Right renal pelvis (tissue), 4 donors: ENCODE measurements at regions not wholly inside any gene's neighbourhood (a gene's known extent, or its start where the extent isn't known, plus 50 kb on each side); places are given as distances from the start of the nearest gene placed in this dataset.
"Not testable (repeated sequence)": the region's sequence is repeated elsewhere in the genome, so short reads cannot be mapped to it uniquely, and the experiment has no call there.

Source experiments
- DNase-seq, 4 donors: peaks; one replicate each; pipeline ENCODE4 v3.0.0-alpha.2; 2013; ENCODE audit warnings: low read depth in 4 of 4, low spot score in 3 of 4, missing footprints in 1 of 4

DNA sequence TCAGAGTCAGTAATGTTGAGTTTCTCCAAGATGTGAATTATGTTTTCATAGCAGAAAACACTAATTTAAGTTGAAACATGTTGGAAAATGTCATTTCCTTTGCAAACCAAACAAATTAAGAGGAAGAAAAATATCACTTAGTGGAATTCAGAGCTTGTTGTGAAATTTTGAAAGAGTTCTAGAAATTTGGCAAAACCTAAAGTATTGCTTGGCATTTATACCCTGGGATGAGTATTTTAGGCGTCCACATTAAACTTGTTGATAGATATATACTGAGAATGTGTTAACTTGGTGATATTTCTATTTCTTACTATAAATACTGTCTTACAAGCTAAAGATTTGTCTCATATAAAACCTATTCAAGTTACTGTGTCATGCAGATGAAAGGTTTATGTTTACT lies 335.2 kb downstream of the NSUN3 start:
- DNase-seq: no peak

DNA sequence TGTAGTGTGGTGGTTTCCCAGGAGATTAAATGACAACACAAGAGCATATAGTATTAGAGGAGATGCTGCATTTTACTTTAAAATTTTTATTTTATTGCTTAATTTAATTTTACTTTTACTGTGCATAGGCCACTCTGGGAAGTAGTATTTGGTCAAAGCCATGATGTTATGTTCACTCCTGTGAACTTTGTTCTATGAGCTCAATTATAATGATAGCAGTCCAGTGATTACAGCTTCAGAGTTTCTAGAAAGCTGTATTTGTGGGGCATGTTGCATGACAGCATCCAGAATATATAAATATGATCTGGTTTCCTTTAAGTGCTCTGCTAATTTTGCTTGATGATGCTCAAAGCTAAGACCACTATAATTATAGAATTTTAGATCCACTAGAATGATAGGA lies 338.6 kb downstream of the NSUN3 start:
- no peak for DNase-seq

DNA sequence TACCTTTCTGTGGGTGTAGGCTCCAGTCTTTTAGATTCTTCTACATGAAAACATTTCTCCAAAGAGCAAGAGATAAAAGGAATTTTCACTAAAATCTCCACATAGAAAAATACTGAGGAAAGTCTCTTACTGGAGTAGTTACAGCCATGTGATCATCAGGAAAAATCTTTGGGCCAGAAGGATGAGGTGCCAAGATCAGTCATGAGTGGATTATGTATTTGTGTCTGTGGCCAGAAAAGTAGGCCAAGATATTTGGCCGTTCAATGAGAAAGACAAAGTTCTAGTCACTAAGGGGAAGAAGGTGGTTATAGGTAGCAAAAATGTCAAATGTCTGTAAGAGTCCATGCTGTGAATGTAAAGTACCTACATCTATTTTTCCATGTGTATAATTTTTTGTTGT lies 339.3 kb downstream of the NSUN3 start:
- DNase-seq: no peak

DNA sequence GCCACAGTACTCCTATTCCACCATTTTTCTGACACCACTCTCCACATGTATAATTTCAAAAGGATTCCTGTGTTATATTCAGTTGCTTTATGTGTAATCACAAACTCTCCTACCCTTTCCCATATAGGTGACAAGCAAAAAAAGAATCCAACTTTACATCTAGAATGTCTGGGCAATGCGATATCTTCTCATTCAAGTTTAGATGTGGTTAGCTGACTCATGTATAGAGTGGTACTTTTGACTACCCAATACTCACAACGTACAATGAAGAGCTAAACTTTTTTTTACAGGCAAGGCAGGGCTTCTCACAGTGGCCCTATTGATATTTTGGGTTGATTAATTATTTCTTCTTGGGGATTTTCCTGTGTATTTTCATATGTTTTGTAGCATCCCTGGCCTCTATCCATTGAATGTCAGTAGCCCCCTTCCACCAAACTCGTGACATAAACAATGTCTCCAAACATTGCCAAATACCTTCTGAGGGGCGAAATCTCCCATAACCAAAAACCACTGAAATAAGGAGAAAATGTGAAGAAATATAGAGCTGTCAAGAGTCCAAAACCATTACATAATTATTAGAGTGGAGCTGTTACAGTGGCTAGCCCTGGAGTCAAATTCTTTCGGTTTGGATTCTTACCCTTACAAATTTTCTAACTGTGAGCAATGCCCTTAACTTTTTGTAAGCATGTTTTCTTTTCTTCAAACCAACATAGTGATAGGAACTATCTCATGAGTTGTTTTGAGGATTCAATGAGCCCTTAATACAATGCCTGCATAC lies 342.6 kb downstream of the NSUN3 start:
- no peak for DNase-seq

DNA sequence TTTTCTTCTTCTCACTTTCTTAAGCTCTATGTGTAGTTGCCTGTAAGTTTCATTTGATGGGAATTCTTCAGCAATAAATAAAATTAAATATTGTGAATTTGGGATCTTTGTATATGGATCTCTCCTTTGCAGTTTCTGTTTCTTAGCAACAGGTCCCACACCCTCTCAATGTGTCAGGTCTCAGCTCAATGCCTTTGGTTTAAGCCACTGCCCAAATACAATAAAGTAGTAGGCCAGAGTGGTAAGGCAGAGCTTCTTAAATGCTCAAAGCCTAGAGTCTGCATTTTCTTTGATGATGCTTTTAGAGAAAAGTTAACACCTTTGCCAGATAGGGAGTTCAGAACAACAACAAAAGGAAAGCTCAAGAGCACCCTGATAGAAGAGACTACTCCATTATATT lies 343.7 kb downstream of the NSUN3 start:
- DNase-seq: no peak

DNA sequence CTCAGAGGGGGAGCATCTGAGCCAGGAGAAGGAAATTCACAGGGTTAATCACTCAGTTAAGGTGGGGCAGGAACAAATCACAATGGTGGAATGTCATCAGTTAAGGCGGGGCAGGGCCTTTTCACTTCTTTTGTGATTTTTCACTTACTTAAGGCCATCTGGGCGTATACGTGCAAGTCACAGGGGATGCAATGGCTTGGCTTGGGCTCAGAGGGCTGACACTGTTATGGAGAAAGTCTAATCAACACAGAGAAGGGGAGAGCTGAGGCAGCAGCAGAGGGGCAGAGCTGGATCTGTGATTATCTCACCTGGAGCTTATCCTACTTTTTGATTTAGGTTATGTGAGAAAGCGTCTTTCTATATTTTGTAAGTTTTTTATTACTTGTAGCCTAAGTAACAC lies 350.1 kb downstream of the NSUN3 start:
- DNase-seq: not testable (repeated sequence)

DNA sequence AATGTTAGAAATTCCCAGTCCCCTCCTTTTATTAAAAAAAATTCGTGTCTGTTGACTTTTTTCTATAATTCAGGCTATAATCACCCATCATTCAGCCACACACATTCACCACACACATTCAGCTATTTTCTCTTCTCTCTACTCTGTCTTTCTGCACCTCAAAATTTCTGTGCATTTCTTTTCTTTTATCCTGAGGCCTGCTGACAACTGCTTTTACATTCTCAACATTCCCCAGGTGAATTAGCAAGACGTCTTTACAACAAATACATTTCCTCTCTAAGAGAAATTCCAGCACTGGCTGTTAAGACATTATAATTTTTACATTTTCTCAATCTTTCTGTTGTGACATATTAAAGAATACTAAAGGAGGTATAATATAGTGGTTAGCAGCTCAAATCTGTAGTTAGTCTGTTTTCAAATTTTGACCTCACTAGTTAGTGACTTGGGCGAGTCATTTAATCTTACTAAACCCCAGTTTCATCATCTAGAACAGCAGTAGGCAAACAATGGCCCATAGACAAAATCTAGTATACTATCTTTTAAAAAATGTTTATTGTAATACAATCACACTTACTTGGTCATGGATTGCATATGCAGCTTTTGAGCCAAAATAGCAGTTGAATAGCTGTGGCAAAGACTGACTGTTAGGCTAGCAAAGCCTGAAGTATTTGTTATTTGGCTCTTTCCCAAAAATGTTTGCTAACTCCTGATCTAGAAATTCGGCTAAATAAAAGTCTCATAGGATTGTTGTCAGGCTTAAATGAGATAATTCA lies 350.7 kb downstream of the NSUN3 start:
- DNase-seq: no peak

DNA sequence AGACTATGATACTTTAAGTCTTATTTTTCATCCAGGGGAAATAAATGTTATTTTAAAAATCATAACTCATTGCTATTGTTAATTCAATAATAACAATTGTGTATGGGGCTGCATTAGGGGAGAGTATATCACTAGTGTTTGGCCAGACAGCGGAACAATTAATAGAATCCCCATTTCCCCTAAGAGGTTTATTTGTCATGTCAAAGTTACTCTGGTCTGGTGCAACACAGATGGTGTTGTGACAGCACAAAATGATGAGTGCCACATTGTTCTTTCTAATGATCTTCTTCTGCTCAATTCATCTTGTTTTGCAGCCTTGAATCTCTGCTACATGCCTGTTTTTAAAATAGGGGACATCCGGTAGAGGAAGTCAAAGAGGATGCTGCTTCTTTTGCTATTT lies 351.6 kb downstream of the NSUN3 start:
- no peak for DNase-seq

DNA sequence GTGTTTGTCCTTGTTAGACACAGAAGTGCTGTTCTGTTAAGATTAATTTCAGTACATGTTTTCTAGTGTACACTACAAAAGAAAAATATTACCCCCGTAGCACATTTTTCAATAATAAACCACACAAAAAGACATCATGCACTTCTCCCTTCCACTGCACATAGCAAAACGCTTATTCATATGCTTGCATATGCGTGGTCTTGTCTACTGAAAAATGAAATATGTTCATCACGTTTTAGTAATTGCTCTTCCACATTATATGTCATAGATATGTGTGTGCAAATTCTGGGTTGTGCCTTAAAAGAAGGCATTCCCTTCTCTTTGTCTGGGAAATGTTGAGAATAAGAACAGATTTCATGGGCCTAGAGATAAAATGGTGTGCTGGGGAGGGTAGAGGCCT lies 353.9 kb downstream of the NSUN3 start:
- no peak for DNase-seq

DNA sequence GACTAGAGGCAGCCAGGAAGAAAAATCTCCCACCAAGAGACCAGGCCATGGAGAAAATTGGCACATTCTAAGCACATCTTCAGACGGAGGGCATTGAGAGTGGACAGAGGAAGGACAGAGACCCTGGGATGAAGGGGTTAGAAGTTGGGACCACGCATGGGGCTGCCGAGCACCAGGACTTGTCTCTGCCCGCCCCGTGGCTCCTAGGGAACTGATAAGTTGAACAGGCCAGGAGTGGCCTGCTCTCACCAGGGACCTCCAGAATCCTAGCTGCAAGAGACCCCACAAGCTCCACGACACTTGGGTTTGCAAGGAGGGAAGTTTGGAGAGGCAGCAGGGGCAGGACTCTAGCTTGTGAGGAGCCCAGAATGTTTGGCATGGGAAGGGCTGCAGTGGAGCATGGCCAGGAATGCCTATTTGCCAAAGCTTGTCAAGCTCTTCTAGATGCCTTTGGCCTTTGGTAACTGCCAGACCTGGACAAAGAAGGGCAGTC lies 355.1 kb downstream of the NSUN3 start:
- DNase-seq: no peak

DNA sequence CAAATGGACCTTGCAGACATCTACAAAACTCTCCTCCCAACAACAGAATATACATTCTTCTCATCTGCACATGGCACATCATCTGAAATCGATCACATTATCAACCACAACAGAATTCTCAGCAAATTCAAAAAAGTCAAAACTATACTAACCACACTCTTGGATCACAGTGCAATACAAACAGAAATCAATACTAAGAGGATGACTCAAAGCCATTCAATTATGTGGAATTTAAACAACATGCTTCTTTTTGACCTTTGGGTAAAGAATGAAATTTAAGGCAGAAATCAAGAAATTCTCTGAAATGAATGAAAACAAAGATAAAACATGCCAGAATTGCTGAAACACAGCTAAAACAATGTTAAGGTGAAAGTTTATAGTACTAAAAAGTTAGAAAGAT lies 358.1 kb downstream of the NSUN3 start:
- DNase-seq: no peak

DNA sequence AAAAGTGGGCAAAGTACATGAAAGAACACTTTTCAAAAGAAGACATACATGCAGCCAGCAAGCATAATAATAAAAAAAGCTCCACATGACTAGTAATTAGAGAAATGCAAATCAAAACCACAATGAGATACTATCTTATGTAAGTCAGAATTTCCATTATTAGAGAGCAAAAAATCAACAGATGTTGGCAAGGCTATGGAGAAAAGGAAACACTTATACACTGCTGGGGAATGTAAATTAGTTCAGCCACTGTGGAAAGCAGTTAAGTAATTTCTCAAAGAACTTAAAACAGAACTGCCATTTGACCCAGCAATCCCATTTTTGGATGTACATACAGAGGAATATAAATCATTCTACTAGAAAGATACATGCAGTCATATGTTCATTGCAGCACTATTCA lies 360.7 kb downstream of the NSUN3 start:
- no peak for DNase-seq

DNA sequence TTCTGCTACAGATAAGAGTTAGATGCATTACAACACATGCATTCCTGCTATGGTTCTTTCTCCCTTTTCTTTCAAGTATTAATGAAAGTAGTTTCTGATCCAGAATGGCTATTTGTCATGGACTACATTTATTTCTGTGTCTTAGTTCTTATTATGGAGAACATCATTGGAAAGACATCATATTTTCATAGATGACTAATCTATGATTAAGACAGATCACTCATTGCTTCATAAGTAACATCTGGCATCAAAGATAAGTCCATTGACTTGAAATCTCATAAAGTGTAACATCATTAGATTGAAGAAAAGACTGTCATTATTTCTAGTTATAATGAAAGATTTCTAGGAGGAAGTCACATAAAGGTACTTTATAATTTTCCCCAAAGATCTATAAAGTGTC lies 366.7 kb downstream of the NSUN3 start:
- no peak for DNase-seq

DNA sequence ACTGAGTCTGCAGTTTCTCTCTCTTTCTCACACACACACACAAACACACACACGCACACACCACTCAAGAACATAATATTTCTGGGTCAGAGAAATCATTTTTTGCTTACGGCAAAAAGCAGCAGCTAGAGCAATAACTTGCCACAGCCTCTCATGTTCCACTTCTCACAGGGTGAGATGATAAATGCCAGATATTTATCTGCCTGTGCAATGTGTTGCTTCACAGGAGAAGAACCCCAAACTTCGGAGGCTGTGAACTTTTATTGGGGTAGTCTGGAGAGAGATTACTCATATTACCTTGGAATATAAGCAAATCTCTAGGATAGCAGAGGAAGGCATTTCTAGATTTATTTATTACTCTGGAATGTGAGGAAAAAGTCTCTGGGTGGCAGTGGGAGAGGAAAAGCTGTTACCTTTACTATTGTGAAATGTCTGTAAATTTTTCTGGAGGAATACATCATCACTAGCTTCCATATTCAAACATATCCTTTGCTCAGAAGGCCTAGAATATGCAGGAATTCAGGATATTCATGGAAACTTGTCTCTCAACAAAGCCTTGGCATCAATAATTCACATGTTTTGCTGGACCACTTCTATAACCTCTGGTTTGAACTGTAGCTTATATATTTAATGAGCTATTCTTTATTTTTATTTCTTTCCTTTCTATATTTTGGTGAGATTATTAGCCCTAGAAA lies 369.2 kb downstream of the NSUN3 start:
- DNase-seq: no peak

DNA sequence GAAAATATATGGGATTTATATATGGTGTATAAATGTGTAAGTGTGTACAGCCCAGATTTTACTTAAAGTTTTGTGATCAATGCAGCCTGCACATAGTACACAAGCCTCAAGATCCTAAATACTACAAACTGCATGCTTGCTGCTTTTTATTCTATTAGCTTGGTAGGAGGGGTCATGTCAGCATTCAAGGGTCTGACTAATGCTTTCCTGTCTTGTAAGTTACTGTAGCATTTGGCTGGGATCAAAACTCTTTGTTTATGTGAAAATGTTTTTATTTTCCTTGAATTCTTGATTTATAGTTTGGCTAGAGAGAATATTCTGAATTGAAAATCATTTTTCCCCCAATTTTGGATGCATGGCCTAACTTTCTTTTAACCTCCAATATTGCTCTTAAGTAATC lies 370.9 kb downstream of the NSUN3 start:
- DNase-seq: peak in 1 of 4 donors; percentile 7

DNA sequence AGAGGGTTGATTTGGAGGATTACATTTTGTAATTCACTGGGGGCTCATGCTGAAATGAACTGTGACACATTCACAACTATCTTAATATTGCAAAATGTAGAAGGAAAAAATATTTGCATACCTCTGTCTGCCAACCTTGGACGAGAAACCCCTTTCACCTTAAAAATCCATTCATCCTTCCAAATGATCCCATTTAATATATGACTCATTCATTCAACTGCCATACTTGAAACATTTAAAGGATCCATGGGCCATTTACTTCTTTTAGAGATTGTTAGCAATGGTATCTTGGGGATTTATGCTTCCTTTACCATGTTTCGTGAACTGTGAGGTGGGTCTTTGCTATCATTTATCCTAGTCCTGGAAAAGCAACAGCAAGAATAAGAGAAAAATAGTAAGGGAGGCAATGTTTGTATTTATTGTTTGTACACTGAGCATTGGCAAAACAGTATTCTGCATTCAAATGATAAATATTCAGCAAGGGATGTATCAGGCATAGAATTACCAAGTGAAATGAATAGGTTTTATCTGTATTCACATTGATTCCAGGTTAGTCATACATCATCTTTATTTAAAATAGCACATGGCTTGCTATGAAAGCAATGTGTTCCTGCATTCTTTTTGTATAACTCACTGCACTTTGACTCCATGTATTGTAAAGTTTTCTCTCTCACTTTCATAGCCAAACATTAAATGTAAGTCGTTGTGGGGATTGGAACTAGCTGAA lies 378.1 kb downstream of the NSUN3 start:
- no peak for DNase-seq

DNA sequence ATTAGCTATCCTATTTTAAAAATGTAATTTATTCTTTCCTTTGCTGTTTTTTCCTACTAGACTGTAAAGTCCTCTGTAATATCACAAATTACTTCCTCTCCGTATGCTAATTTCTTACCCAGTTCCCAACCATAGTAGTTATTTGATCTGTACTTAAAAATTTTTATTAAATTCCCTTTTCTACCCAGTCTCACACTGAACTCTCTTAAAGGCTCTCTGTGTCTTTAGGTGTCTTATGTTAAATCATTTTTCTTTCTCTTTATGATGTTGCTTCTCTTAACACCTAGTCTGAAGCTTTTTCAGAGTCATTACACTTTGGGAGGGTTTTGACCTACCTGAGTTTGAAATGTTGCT lies 378.6 kb downstream of the NSUN3 start:
- DNase-seq: no peak

DNA sequence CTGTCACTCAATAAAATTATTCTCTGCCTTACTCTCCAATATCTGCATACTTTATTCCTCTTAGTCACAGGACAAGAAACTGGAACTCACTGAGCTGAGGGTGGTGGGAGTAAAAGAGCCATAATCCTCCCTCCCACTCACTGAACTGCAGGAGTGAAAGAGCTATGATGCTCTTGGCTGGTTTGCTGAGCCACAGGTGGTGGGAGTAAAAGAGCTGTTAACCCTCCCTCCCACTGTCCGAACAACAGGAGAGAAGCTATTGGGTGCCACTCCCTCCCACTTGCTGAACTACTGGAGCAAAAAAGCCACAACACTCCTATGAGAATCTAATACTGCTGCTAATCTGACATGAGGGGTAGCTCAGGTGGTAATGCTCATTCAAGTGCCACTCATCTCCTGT lies 391.0 kb downstream of the NSUN3 start:
- DNase-seq: no peak

DNA sequence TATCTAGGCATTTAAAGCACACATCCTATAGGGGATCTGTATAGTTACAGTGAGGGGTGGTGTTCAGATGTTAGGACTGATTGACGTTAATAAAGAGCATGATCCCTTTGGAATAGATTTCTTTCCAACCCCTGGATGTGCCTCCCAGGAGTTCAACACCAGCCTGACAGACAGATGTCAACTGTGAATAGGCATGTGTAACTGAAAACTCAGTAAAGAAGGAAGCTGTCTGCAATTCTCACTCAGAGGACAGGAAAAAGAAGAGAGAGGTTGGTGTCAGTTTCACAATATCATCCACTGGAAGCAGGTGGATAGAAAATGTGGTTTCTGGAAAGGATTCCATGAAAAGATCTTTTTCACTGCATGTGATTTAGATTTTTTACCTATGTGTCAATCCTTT lies 396.3 kb downstream of the NSUN3 start:
- no peak for DNase-seq

DNA sequence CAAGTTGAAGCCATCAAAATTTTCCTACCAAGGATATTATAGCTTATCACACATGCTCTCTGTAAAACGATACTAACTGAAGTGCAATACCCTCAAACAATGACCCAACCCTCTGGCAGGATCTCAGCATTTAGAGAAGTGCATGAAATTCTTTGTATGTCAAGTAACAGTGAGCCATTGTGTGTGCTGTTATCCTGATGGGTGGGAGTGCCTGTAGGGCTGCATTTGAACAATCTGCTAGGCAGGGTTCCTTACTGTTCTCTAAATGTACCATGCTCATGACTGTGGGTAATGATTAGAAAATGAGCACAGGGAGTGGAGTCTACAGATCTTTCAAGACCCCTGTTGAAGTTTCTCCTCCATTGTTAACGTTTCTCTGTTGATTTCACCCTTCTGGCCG lies 398.1 kb downstream of the NSUN3 start:
- no peak for DNase-seq

DNA sequence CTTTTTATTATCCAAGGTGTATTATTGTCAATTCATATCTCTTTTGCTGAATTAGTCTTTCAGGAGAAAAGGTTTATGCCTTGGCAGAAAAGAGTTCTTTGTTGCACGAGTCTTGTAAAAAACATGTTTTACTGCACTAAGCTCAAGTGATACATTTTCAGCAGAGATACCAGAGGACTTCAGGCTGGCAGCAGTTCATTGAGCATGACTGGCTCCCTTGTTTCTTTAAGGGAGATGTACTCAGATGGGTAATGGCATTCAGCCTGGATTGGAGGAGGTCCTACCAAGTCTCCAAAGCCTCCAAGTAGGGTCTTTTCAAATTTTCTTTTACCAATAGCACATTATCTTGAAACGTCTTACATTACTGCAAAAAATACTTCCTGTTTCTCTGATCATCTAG lies 400.1 kb downstream of the NSUN3 start:
- no peak for DNase-seq
